Naive thymus-derived CD8-positive, alpha-beta T cell (primary cell): ENCODE measurements at regions not wholly inside any gene's neighbourhood (a gene's known extent, or its start where the extent isn't known, plus 50 kb on each side); places are given as distances from the start of the nearest gene placed in this dataset.

Source experiments
- ATAC-seq, 2 donors: fragments of 150-1000 bp; cut with Tn5 transposase in 1 of 2; sonication (Bioruptor Pico), chemical (Tn5 transposase) in 1 of 2; 1 replicate in 1 of 2; 2 replicates in 1 of 2; pipeline ENCODE4 v1.10.0; 2021; ENCODE audit warnings: mild to moderate bottlenecking in 2 of 2, moderate library complexity in 2 of 2
- POLR2A ChIA-PET: fragments of 350-600 bp; sonication (Branson Sonifier 250); formaldehyde crosslinking; loops from one replicate; lab custom pipeline; 2021; ENCODE audit warnings: antibody characterized with exemption; lab: Charles Lee
- DNase-seq, 10 donors: peaks; one replicate each; pipeline versions ENCODE4 v3.0.0 to v3.0.0-alpha.2; 2020 to 2022
- H3K27ac Mint-ChIP-seq, 10 donors: one replicate each; pipeline ENCODE4 v1.8.0; 2020 to 2022; ENCODE audit warnings: mild to moderate bottlenecking in 10 of 10, mixed read lengths in 10 of 10, moderate library complexity in 4 of 10, inconsistent platforms in 1 of 10
- H3K27me3 Mint-ChIP-seq, 5 donors: one replicate each; pipeline ENCODE4 v1.8.0; 2021 to 2022; ENCODE audit warnings: mixed read lengths in 5 of 5
- H3K36me3 Mint-ChIP-seq, 3 donors: one replicate each; pipeline ENCODE4 v1.8.0; 2020 to 2022; ENCODE audit warnings: mixed read lengths in 3 of 3, mild to moderate bottlenecking in 2 of 3, inconsistent platforms in 1 of 3
- H3K4me1 Mint-ChIP-seq, 4 donors: one replicate each; pipeline ENCODE4 v1.8.0; 2021 to 2022; ENCODE audit warnings: mixed read lengths in 4 of 4
- H3K4me3 Mint-ChIP-seq, 10 donors: one replicate each; pipeline ENCODE4 v1.8.0; 2020 to 2022; ENCODE audit warnings: mild to moderate bottlenecking in 10 of 10, mixed read lengths in 10 of 10, moderate library complexity in 6 of 10, inconsistent platforms in 1 of 10
- H3K9me3 Mint-ChIP-seq, 9 donors: one replicate each; pipeline ENCODE4 v1.8.0; 2020 to 2022; ENCODE audit warnings: mixed read lengths in 9 of 9, mild to moderate bottlenecking in 3 of 9, inconsistent platforms in 1 of 9, moderate library complexity in 1 of 9

- H3K4me3 Mint-ChIP-seq: no peak overlapping the region
- POLR2A ChIA-PET: no interaction called here
These were observed 67.9 kb upstream of the TENT5A start for GRCh38 chr6:81820422-81820821.

GRCh38 chr6:81819767-81820166, 67.3 kb upstream of the TENT5A start:
- DNase-seq (no peak), ATAC-seq (no peak)
- Mint-ChIP-seq H3K27me3 (peaks cover 0 to 17% (median 2%) of the 10 kb centered on the region in 5 donors), H3K27ac (no peak overlapping the region), H3K4me1 (peaks cover 0 to 29% (median 0%) of the 10 kb centered on the region in 4 donors), H3K36me3 (no peaks in the 10 kb centered on the region), H3K9me3 (no peaks in the 10 kb centered on the region), H3K4me3 (no peak overlapping the region)
- POLR2A ChIA-PET: no interaction called here

More at GRCh38 chr6:81820422-81820821, 67.9 kb upstream of the TENT5A start:
- peaks cover 0 to 28% (median 0%) of the 10 kb centered on the region in 4 donors for H3K4me1 Mint-ChIP-seq
- H3K9me3 Mint-ChIP-seq: peaks cover 0 to 4% (median 0%) of the 10 kb centered on the region in 9 donors
- ATAC-seq: no peak
- H3K27me3 Mint-ChIP-seq: peaks cover 0 to 19% (median 2%) of the 10 kb centered on the region in 5 donors
- no peak for DNase-seq
- H3K27ac Mint-ChIP-seq: no peak overlapping the region
- no peaks in the 10 kb centered on the region for H3K36me3 Mint-ChIP-seq

- DNase-seq (no peak), ATAC-seq (no peak)
- Mint-ChIP-seq H3K36me3 (no peaks in the 10 kb centered on the region), H3K27ac (no peak overlapping the region), H3K4me3 (no peak overlapping the region), H3K4me1 (peaks cover 0 to 30% (median 0%) of the 10 kb centered on the region in 4 donors), H3K9me3 (no peaks in the 10 kb centered on the region), H3K27me3 (peaks cover 0 to 19% (median 2%) of the 10 kb centered on the region in 5 donors)
- POLR2A ChIA-PET: no interaction called here
These were observed 66.5 kb upstream of the TENT5A start for GRCh38 chr6:81818901-81819361.

- Mint-ChIP-seq H3K4me3 (no peak overlapping the region), H3K27me3 (peaks cover 4 to 37% (median 6%) of the 10 kb centered on the region in 5 donors), H3K36me3 (no peaks in the 10 kb centered on the region), H3K4me1 (peaks cover 3 to 41% (median 7%) of the 10 kb centered on the region in 4 donors), H3K9me3 (no peaks in the 10 kb centered on the region), H3K27ac (no peak overlapping the region)
- POLR2A ChIA-PET: no interaction called here
- ATAC-seq: no peak
- DNase-seq: no peak
These were observed 63.9 kb upstream of the TENT5A start for GRCh38 chr6:81816380-81816779.

GRCh38 chr6:81814370-81815076, 62.0 kb upstream of the TENT5A start:
- H3K4me3 Mint-ChIP-seq: no peak overlapping the region
- peaks cover 6 to 48% (median 12%) of the 10 kb centered on the region in 5 donors for H3K27me3 Mint-ChIP-seq
- no peak overlapping the region for H3K27ac Mint-ChIP-seq
- no peaks in the 10 kb centered on the region for H3K36me3 Mint-ChIP-seq
- ATAC-seq (no peak), DNase-seq (no peak)
- POLR2A ChIA-PET: no interaction called here
- H3K9me3 Mint-ChIP-seq: no peaks in the 10 kb centered on the region
- H3K4me1 Mint-ChIP-seq: peaks cover 3 to 23% (median 7%) of the 10 kb centered on the region in 4 donors

- no peak overlapping the region for H3K27ac Mint-ChIP-seq
- H3K36me3 Mint-ChIP-seq: no peaks in the 10 kb centered on the region
- H3K27me3 Mint-ChIP-seq: peaks cover 6 to 48% (median 12%) of the 10 kb centered on the region in 5 donors
- no peak overlapping the region for H3K4me3 Mint-ChIP-seq
- H3K9me3 Mint-ChIP-seq: no peaks in the 10 kb centered on the region
- POLR2A ChIA-PET: no interaction called here
- peaks cover 3 to 23% (median 12%) of the 10 kb centered on the region in 4 donors for H3K4me1 Mint-ChIP-seq
- ATAC-seq (no peak), DNase-seq (no peak)
These were observed 60.8 kb upstream of the TENT5A start for GRCh38 chr6:81813305-81813704.

GRCh38 chr6:81812401-81812800, 59.9 kb upstream of the TENT5A start:
- H3K36me3 Mint-ChIP-seq: no peaks in the 10 kb centered on the region
- no peaks in the 10 kb centered on the region for H3K9me3 Mint-ChIP-seq
- H3K4me3 Mint-ChIP-seq: peak overlapping the region in 1 of 10 donors; percentile 56
- peaks cover 5 to 48% (median 10%) of the 10 kb centered on the region in 5 donors for H3K27me3 Mint-ChIP-seq
- peaks cover 3 to 28% (median 12%) of the 10 kb centered on the region in 4 donors for H3K4me1 Mint-ChIP-seq
- DNase-seq: no peak
- POLR2A ChIA-PET: no interaction called here
- H3K27ac Mint-ChIP-seq: no peak overlapping the region
- ATAC-seq: no peak

- no peaks in the 10 kb centered on the region for H3K36me3 Mint-ChIP-seq
- peak overlapping the region in 1 of 10 donors; percentile 57 for H3K4me3 Mint-ChIP-seq
- no peak for ATAC-seq
- POLR2A ChIA-PET: no interaction called here
- peaks cover 3 to 26% (median 12%) of the 10 kb centered on the region in 4 donors for H3K4me1 Mint-ChIP-seq
- H3K27me3 Mint-ChIP-seq: peaks cover 5 to 37% (median 12%) of the 10 kb centered on the region in 5 donors
- peak overlapping the region in 1 of 10 donors; percentile 10 for H3K27ac Mint-ChIP-seq
- H3K9me3 Mint-ChIP-seq: no peaks in the 10 kb centered on the region
- DNase-seq: no peak
These were observed 56.5 kb upstream of the TENT5A start for GRCh38 chr6:81808851-81809570.

- peaks cover 0 to 15% (median 5%) of the 10 kb centered on the region in 4 donors for H3K4me1 Mint-ChIP-seq
- no peak overlapping the region for H3K27ac Mint-ChIP-seq
- ATAC-seq (no peak), DNase-seq (no peak)
- peaks cover 3 to 33% (median 12%) of the 10 kb centered on the region in 5 donors for H3K27me3 Mint-ChIP-seq
- POLR2A ChIA-PET: no interaction called here
- H3K4me3 Mint-ChIP-seq: no peak overlapping the region
- no peaks in the 10 kb centered on the region for H3K9me3 Mint-ChIP-seq
- no peaks in the 10 kb centered on the region for H3K36me3 Mint-ChIP-seq
These were observed 54.5 kb upstream of the TENT5A start for GRCh38 chr6:81806793-81807565.

GRCh38 chr6:81802356-81802755, 49.9 kb upstream of the TENT5A start:
- DNase-seq: no peak
- no peaks in the 10 kb centered on the region for H3K36me3 Mint-ChIP-seq
- H3K9me3 Mint-ChIP-seq: no peaks in the 10 kb centered on the region
- H3K4me3 Mint-ChIP-seq: no peak overlapping the region
- no peaks in the 10 kb centered on the region for H3K4me1 Mint-ChIP-seq
- peaks cover 0 to 17% (median 7%) of the 10 kb centered on the region in 5 donors for H3K27me3 Mint-ChIP-seq
- POLR2A ChIA-PET: no interaction called here
- no peak for ATAC-seq
- no peak overlapping the region for H3K27ac Mint-ChIP-seq
